Spleen (tissue), 11 donors: ENCODE measurements at regions not wholly inside any gene's neighbourhood (a gene's known extent, or its start where the extent isn't known, plus 50 kb on each side); places are given as distances from the start of the nearest gene placed in this dataset.

ENCODE experiments used
- DNase-seq: peaks from one replicate; pipeline ENCODE4 v3.0.0-alpha.2; 2020
- H3K27ac ChIP-seq, 8 donors: fragments of 200-600 bp; sonication (generic) in 7 of 8; 1 replicate in 4 of 8; 2 replicates in 4 of 8; pipeline versions ENCODE4 v1.5.0 to v1.8.0; 2016 to 2021; ENCODE audit warnings: inconsistent platforms in 4 of 8, mild to moderate bottlenecking in 4 of 8, moderate library complexity in 1 of 8
- H3K27me3 ChIP-seq, 7 donors: fragments of 200-600 bp; sonication (generic) in 6 of 7; replicated peaks in 1 of 7; 1 replicate in 4 of 7; 2 replicates in 3 of 7; pipeline versions ENCODE4 v1.5.0 to v1.8.0; 2016 to 2021; ENCODE audit warnings: inconsistent platforms in 3 of 7, mild to moderate bottlenecking in 1 of 7
- H3K36me3 ChIP-seq, 6 donors: fragments of 200-600 bp; sonication (generic) in 5 of 6; 1 replicate in 4 of 6; 2 replicates in 2 of 6; pipeline versions ENCODE4 v1.5.0 to v1.8.0; 2016 to 2021; ENCODE audit warnings: inconsistent platforms in 2 of 6
- H3K4me1 ChIP-seq, 6 donors: fragments of 200-600 bp; sonication (generic) in 5 of 6; 1 replicate in 3 of 6; 2 replicates in 3 of 6; pipeline versions ENCODE4 v1.5.0 to v1.8.0; 2016 to 2021; ENCODE audit warnings: inconsistent platforms in 3 of 6
- H3K4me3 ChIP-seq, 8 donors: fragments of 200-600 bp; sonication (generic) in 7 of 8; 1 replicate in 4 of 8; 2 replicates in 4 of 8; pipeline versions ENCODE4 v1.5.0 to v1.8.0; 2016 to 2021; ENCODE audit warnings: inconsistent platforms in 4 of 8, mild to moderate bottlenecking in 4 of 8, moderate library complexity in 2 of 8
- H3K9me3 ChIP-seq, 8 donors: fragments of 200-600 bp; sonication (generic) in 7 of 8; 1 replicate in 4 of 8; 2 replicates in 4 of 8; pipeline versions ENCODE4 v1.5.0 to v1.8.0; 2016 to 2021; ENCODE audit warnings: inconsistent platforms in 4 of 8
- POLR2A ChIP-seq, 3 donors: fragments of 450-650 bp; IDR thresholded peaks; one replicate each; pipeline ENCODE4 v1.5.1; 2017; ENCODE audit warnings: antibody characterized with exemption in 3 of 3, mild to moderate bottlenecking in 1 of 3
- POLR2AphosphoS5 ChIP-seq, 3 donors: sonication (generic); formaldehyde crosslinking; IDR thresholded peaks; one replicate each; pipeline ENCODE4 v1.5.1; 2017; ENCODE audit warnings: antibody characterized with exemption in 3 of 3
- WGBS, 5 donors: extraction: QIAGEN DNeasy Blood & Tissue Kit in 3 of 5; methylation state at CpG; one replicate each; pipeline versions ENCODE4 v1.1.5 to v1.1.7; 2013 to 2018; 5-methylcytosine and 5-hydroxymethylcytosine counted together
- intact Hi-C: fragments of 100-400 bp; cut with DNase I; formaldehyde crosslinking; loops from one replicate; pipeline ENCODE4 v1.15.0; 2023; ENCODE audit warnings: low total_unique reads
- TF ChIP-seq, protein P1 (sequence below), 11 experiments: fragments of 200-600 bp in 7 of 11; fragments of 450-650 bp in 4 of 11; sonication (generic) in 4 of 11; IDR thresholded peaks in 8 of 11; conservative IDR thresholded peaks in 3 of 11; 1 replicate in 7 of 11; 2 replicates in 4 of 11; pipeline versions ENCODE4 v1.4.0 to v1.8.0; 2016 to 2021; ENCODE audit warnings: antibody characterized with exemption in 11 of 11, inconsistent platforms in 4 of 11, mild to moderate bottlenecking in 1 of 11
- donor health status: healthy with polysubstance abuse.
- donor health status: DM: no; HTN: no; CAD: no; lungs with moderate emphysema.
- donor health status: DM: no; HTN: no; CAD: no.
- donor health status: Bipolar disorder and iron deficiency.
- donor health status: healthy.
- donor health status: DM: no; HTN: no; CAD: no.
- donor health status: DM: yes; HTN: yes; CAD: no.

DNA sequence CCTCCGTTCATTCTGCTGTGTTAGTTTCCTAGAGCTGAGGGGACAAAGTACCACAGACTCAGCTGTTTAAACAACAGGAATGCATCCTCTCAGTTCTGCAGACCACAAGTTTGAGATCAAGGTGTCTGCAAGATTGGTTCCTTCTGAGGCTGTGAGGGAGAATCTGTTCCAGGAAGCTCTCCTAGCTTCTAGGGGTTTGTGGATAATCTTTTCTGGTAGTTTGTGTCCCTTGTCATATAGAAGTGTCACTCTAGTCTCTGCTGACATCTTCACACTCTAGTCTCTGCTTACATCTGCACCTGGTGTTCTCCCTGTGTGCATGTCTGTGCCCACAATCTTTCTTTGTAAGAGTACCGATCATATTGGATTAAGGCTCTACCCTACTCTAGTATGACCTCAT is 581.8 kb downstream of the RNF144A start:
- no peaks in the 10 kb centered on the region for H3K36me3 ChIP-seq
- no peak for TF ChIP-seq POLR2AphosphoS5 (IDR thresholded peaks at IDR 0.05)
- no peak for TF ChIP-seq POLR2A (IDR thresholded peaks at IDR 0.05)
- TF ChIP-seq, protein P1, sequence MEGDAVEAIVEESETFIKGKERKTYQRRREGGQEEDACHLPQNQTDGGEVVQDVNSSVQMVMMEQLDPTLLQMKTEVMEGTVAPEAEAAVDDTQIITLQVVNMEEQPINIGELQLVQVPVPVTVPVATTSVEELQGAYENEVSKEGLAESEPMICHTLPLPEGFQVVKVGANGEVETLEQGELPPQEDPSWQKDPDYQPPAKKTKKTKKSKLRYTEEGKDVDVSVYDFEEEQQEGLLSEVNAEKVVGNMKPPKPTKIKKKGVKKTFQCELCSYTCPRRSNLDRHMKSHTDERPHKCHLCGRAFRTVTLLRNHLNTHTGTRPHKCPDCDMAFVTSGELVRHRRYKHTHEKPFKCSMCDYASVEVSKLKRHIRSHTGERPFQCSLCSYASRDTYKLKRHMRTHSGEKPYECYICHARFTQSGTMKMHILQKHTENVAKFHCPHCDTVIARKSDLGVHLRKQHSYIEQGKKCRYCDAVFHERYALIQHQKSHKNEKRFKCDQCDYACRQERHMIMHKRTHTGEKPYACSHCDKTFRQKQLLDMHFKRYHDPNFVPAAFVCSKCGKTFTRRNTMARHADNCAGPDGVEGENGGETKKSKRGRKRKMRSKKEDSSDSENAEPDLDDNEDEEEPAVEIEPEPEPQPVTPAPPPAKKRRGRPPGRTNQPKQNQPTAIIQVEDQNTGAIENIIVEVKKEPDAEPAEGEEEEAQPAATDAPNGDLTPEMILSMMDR (IDR thresholded peaks at IDR 0.05 in 8 of 11, conservative IDR thresholded peaks at IDR 0.05 in 3 of 11): no peak
- 71 to 87% (median 80%) methylated on average over 2 of the region's 2 CpGs for WGBS, 5 donors
- no peak for DNase-seq
- no peak overlapping the region for H3K27ac ChIP-seq
- H3K27me3 ChIP-seq: no peaks in the 10 kb centered on the region
- H3K4me3 ChIP-seq: no peak overlapping the region
- H3K9me3 ChIP-seq: peaks cover 0 to 11% (median 7%) of the 10 kb centered on the region in 8 donors
- no peaks in the 10 kb centered on the region for H3K4me1 ChIP-seq
- intact Hi-C loops: no loop called here

DNA sequence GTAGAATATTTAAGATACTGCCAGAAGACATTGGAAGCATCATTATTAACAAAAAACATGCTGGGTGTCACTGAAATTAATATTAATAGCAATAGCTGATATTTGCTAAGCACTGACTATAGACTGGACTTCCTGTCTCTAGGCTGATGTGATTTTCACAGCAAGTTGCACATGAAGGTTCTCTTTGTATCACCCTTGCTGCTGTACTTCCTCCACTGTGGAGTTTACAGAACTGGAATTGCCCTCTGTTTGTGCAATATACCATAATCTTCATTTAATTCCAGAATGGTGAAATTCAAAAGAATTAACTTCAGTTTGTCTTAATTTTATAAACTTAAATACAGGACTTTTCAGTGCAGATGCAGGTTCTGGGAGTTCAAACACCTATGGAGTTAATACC is 585.1 kb downstream of the RNF144A start:
- no peak for TF ChIP-seq POLR2AphosphoS5 (IDR thresholded peaks at IDR 0.05)
- no peak for TF ChIP-seq POLR2A (IDR thresholded peaks at IDR 0.05)
- TF ChIP-seq, protein P1 (IDR thresholded peaks at IDR 0.05 in 8 of 11, conservative IDR thresholded peaks at IDR 0.05 in 3 of 11): no peak
- no peaks in the 10 kb centered on the region for H3K27me3 ChIP-seq
- no peak for DNase-seq
- no peak overlapping the region for H3K4me3 ChIP-seq
- no peaks in the 10 kb centered on the region for H3K4me1 ChIP-seq
- intact Hi-C loops: no loop called here
- no peaks in the 10 kb centered on the region for H3K36me3 ChIP-seq
- no peak overlapping the region for H3K27ac ChIP-seq
- no peaks in the 10 kb centered on the region for H3K9me3 ChIP-seq

DNA sequence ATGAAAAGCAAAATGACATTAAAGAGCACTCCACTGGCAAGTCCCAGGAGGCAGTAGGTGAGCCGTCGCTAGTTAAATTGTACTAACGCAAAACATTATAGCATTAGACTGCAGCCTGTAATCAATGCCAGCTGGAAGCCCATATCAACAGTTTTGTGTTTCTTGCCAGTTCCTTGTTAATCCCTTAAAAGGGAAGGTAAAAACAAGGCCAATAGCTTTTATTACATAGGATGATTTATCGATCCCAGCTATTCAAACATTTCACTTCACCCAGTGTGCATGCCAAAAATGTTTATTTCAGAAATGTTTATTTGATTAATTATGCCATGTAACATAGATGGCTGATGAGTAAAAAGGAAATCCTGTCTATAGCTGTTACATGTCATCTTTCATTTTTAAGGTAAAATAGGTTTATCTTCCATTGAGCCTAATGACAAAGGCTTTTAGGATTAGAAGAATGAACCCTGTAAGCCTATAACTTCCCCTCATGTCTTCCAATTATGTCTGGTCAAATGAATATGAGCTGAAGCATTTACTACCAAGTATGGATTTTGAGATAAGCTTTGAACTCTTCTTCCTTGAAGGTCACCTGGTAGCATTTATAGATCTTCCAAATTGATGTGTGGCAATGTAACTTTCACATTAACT is 591.2 kb downstream of the RNF144A start:
- no peaks in the 10 kb centered on the region for H3K27me3 ChIP-seq
- H3K9me3 ChIP-seq: no peaks in the 10 kb centered on the region
- DNase-seq: no peak
- intact Hi-C loops: no loop called here
- H3K36me3 ChIP-seq: no peaks in the 10 kb centered on the region
- H3K4me1 ChIP-seq: no peaks in the 10 kb centered on the region
- no peak overlapping the region for H3K4me3 ChIP-seq
- H3K27ac ChIP-seq: no peak overlapping the region
- 91 to 96% (median 93%) methylated on average over 4 of the region's 4 CpGs for WGBS, 5 donors
- TF ChIP-seq POLR2A (IDR thresholded peaks at IDR 0.05) (no peak), POLR2AphosphoS5 (IDR thresholded peaks at IDR 0.05) (no peak)
- TF ChIP-seq, protein P1 (IDR thresholded peaks at IDR 0.05 in 8 of 11, conservative IDR thresholded peaks at IDR 0.05 in 3 of 11): no peak

DNA sequence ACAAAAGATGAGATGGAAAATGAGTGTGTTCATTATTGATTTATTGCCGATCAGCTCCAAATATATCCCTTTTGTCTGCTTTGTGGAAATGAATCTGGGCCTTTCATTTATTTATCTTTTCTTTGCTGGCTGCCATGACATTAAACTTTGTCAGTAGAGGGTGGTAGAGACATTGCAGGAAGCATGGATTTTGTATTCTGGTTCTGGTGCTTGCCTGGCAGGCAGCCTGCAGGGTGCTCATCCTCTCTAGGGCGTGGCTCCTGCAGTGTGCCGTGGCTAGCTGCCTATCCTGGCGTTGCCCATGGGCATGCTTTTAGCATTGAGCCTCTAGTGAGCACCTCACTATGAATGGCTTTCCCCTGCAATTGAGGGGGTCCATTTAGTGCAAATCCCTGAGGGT is 593.1 kb downstream of the RNF144A start:
- Histone ChIP-seq H3K4me1 (no peaks in the 10 kb centered on the region), H3K27me3 (no peaks in the 10 kb centered on the region), H3K27ac (no peak overlapping the region), H3K36me3 (no peaks in the 10 kb centered on the region), H3K4me3 (no peak overlapping the region), H3K9me3 (no peaks in the 10 kb centered on the region)
- whole genome bisulfite sequencing, 5 donors: 71 to 89% (median 82%) methylated on average over 4 of the region's 4 CpGs
- TF ChIP-seq POLR2AphosphoS5 (IDR thresholded peaks at IDR 0.05) (no peak), POLR2A (IDR thresholded peaks at IDR 0.05) (no peak)
- TF ChIP-seq, protein P1 (IDR thresholded peaks at IDR 0.05 in 8 of 11, conservative IDR thresholded peaks at IDR 0.05 in 3 of 11): no peak
- DNase-seq: no peak
- intact Hi-C loops: no loop called here
